H1 (cell line): ENCODE measurements at regions not wholly inside any gene's neighbourhood (a gene's known extent, or its start where the extent isn't known, plus 50 kb on each side); places are given as distances from the start of the nearest gene placed in this dataset.

Source experiments
- CTCF ChIA-PET: fragments of 300-600 bp; sonication (Branson Sonifier 250); formaldehyde crosslinking; loops from one replicate; lab custom pipeline; 2021; ENCODE audit not compliant: partially characterized antibody; lab: Charles Lee
- POLR2A ChIA-PET: fragments of 300-600 bp; sonication (Branson Sonifier 250); formaldehyde crosslinking; loops from one replicate; lab custom pipeline; 2021; ENCODE audit warnings: inconsistent platforms; ENCODE audit not compliant: partially characterized antibody; lab: Charles Lee
- DNase-seq, 2 experiments: peaks; one replicate each; pipeline versions ENCODE4 v3.0.0 to v3.0.0-alpha.2; 2010 to 2022; ENCODE audit warnings: low spot score in 2 of 2, low read depth in 1 of 2, mixed read lengths in 1 of 2
- FAIRE-seq: peaks from 2 replicates; lab custom pipeline; 2011; peaks lifted over from hg19 to GRCh38; lab: Jason Lieb, UNC
- H2AFZ ChIP-seq: 2 replicates; pipeline ENCODE4 v1.8.1; 2012; ENCODE audit warnings: low read length, inconsistent platforms
- H2AK5ac ChIP-seq: 2 replicates; pipeline ENCODE4 v1.6.1; 2013; ENCODE audit warnings: low read depth, low read length
- H2BK120ac ChIP-seq: replicated peaks from 2 replicates; pipeline ENCODE3; 2013; ENCODE audit warnings: low read depth, low read length, inconsistent platforms
- H2BK12ac ChIP-seq: 2 replicates; pipeline ENCODE4 v1.6.1; 2013; ENCODE audit warnings: low read depth, low read length
- H2BK15ac ChIP-seq: 2 replicates; pipeline ENCODE4 v1.6.1; 2013; ENCODE audit warnings: low read length
- H2BK20ac ChIP-seq: 2 replicates; pipeline ENCODE4 v1.6.1; 2013; ENCODE audit warnings: low read length
- H2BK5ac ChIP-seq: 2 replicates; pipeline ENCODE4 v1.6.1; 2013; ENCODE audit warnings: low read depth, low read length
- H3K14ac ChIP-seq: 2 replicates; pipeline ENCODE4 v1.6.1; 2013; ENCODE audit warnings: inconsistent platforms; ENCODE audit not compliant: insufficient read length
- H3K18ac ChIP-seq: 2 replicates; pipeline ENCODE4 v1.6.1; 2013; ENCODE audit warnings: low read length; ENCODE audit errors: extremely low read depth
- H3K23ac ChIP-seq: 2 replicates; pipeline ENCODE4 v1.6.1; 2013; ENCODE audit warnings: inconsistent platforms; ENCODE audit not compliant: insufficient read length
- H3K23me2 ChIP-seq: 2 replicates; pipeline ENCODE4 v1.6.1; 2013; ENCODE audit warnings: low read depth, low read length
- H3K27ac ChIP-seq: 2 replicates; pipeline ENCODE4 v1.6.1; 2011; ENCODE audit warnings: low read depth, low read length, inconsistent platforms
- H3K27me3 ChIP-seq, 4 experiments: replicated peaks in 1 of 4; 1 replicate in 1 of 4; 2 replicates in 3 of 4; pipeline versions ENCODE4 v1.6.1 to v1.8.1; 2011 to 2013; ENCODE audit warnings: low read length in 3 of 4, mild to moderate bottlenecking in 3 of 4, inconsistent platforms in 2 of 4, mixed read lengths in 2 of 4, moderate library complexity in 1 of 4; ENCODE audit not compliant: control insufficient read depth in 3 of 4, insufficient read depth in 3 of 4; ENCODE audit errors: extremely low read depth in 1 of 4
- H3K36me3 ChIP-seq, 4 experiments: 2 replicates each; pipeline versions ENCODE4 v1.6.1 to v1.8.1; 2011 to 2013; ENCODE audit warnings: mild to moderate bottlenecking in 4 of 4, low read length in 3 of 4, moderate library complexity in 2 of 4, control low read depth in 1 of 4, inconsistent platforms in 1 of 4; ENCODE audit not compliant: insufficient read depth in 4 of 4, control insufficient read depth in 2 of 4
- H3K4ac ChIP-seq: replicated peaks from 2 replicates; pipeline ENCODE3; 2013; ENCODE audit warnings: low read length, low read depth, mixed read lengths, inconsistent platforms; ENCODE audit not compliant: insufficient read length
- H3K4me1 ChIP-seq, 4 experiments: replicated peaks in 1 of 4; 1 replicate in 1 of 4; 2 replicates in 3 of 4; pipeline versions ENCODE4 v1.6.1 to v1.8.1; 2011 to 2013; ENCODE audit warnings: low read length in 3 of 4, inconsistent platforms in 2 of 4, mixed read lengths in 1 of 4; ENCODE audit not compliant: insufficient read depth in 4 of 4, control insufficient read depth in 3 of 4
- H3K4me2 ChIP-seq, 2 experiments: 2 replicates each; pipeline versions ENCODE4 v1.6.1 to v1.8.1; 2011 to 2013; ENCODE audit warnings: low read depth in 2 of 2, low read length in 2 of 2, control low read depth in 1 of 2, inconsistent platforms in 1 of 2, mild to moderate bottlenecking in 1 of 2; ENCODE audit not compliant: insufficient read depth in 1 of 2
- H3K4me3 ChIP-seq, 4 experiments: fragments of 200-600, 300-600 bp in 1 of 4; sonication (generic), shearing (Covaris generic), sonication (Bioruptor Twin) in 1 of 4; 2 replicates each; pipeline versions ENCODE4 v1.5.1 to v1.8.1; 2011 to 2016; ENCODE audit warnings: low read length in 4 of 4, low read depth in 3 of 4, control low read depth in 2 of 4, inconsistent platforms in 2 of 4, mild to moderate bottlenecking in 2 of 4, mixed read lengths in 1 of 4, moderate library complexity in 1 of 4; ENCODE audit not compliant: insufficient read depth in 2 of 4; ENCODE audit errors: extremely low read depth in 1 of 4
- H3K56ac ChIP-seq: replicated peaks from 2 replicates; pipeline ENCODE3; 2013; ENCODE audit warnings: low read depth, mild to moderate bottlenecking, mixed read lengths, low read length, inconsistent platforms; ENCODE audit not compliant: insufficient read length
- H3K79me1 ChIP-seq: 2 replicates; pipeline ENCODE4 v1.6.1; 2013; ENCODE audit warnings: low read depth, low read length, control low read depth
- H3K79me2 ChIP-seq, 2 experiments: 2 replicates each; pipeline versions ENCODE4 v1.6.1 to v1.8.1; 2012 to 2013; ENCODE audit warnings: low read length in 2 of 2, mild to moderate bottlenecking in 2 of 2, inconsistent platforms in 1 of 2; ENCODE audit not compliant: insufficient read depth in 2 of 2, control insufficient read depth in 1 of 2
- H3K9ac ChIP-seq, 4 experiments: replicated peaks in 1 of 4; 1 replicate in 1 of 4; 2 replicates in 3 of 4; pipeline versions ENCODE4 v1.6.1 to v1.8.1; 2011 to 2013; ENCODE audit warnings: low read depth in 3 of 4, low read length in 3 of 4, control low read depth in 2 of 4, mild to moderate bottlenecking in 2 of 4, moderate library complexity in 2 of 4, inconsistent platforms in 1 of 4; ENCODE audit errors: extremely low read depth in 1 of 4
- H3K9me3 ChIP-seq, 2 experiments: 2 replicates each; pipeline versions ENCODE4 v1.6.1 to v1.8.1; 2012 to 2013; ENCODE audit warnings: mild to moderate bottlenecking in 2 of 2, moderate library complexity in 2 of 2, control low read depth in 1 of 2, inconsistent platforms in 1 of 2, low read depth in 1 of 2, low read length in 1 of 2, mixed read lengths in 1 of 2; ENCODE audit not compliant: insufficient read depth in 2 of 2
- H4K20me1 ChIP-seq, 2 experiments: replicated peaks in 1 of 2; 2 replicates each; pipeline versions ENCODE3 to v1.8.1; 2011 to 2013; ENCODE audit warnings: inconsistent platforms in 2 of 2, low read length in 2 of 2, mild to moderate bottlenecking in 1 of 2; ENCODE audit not compliant: insufficient read depth in 2 of 2, control insufficient read depth in 1 of 2
- H4K5ac ChIP-seq: 2 replicates; pipeline ENCODE4 v1.6.1; 2013; ENCODE audit warnings: low read length, low read depth, mixed read lengths, inconsistent platforms; ENCODE audit not compliant: insufficient read length
- H4K8ac ChIP-seq: 2 replicates; pipeline ENCODE4 v1.8.0; 2013; ENCODE audit warnings: mild to moderate bottlenecking, moderate library complexity, low read length, inconsistent platforms; ENCODE audit not compliant: insufficient read depth; ENCODE audit errors: extremely low read depth
- H4K91ac ChIP-seq: replicated peaks from 2 replicates; pipeline ENCODE3; 2013; ENCODE audit warnings: low read length, mixed read lengths, inconsistent platforms; ENCODE audit not compliant: insufficient read length
- CBX8 ChIP-seq: fragments of 300-800, 300-1000 bp; sonication (generic); IDR thresholded peaks from 2 replicates; pipeline ENCODE4 v1.7.1; 2016; ENCODE audit warnings: low read depth, low read length, borderline replicate concordance
- JUND ChIP-seq: IDR thresholded peaks from 2 replicates; pipeline ENCODE4 v1.6.1; 2011; ENCODE audit warnings: mild to moderate bottlenecking, improper control_type of control experiment, low read length
- KDM5A ChIP-seq: fragments of 200-600 bp; IDR thresholded peaks from 2 replicates; pipeline ENCODE4 v1.7.1; 2012; ENCODE audit warnings: mild to moderate bottlenecking, low read length, inconsistent platforms, mixed read lengths
- NANOG ChIP-seq: IDR thresholded peaks from 2 replicates; pipeline ENCODE4 v1.6.1; 2011; ENCODE audit warnings: low read length, low read depth, mild to moderate bottlenecking, inconsistent platforms; ENCODE audit not compliant: insufficient read depth, poor library complexity, severe bottlenecking
- SIRT6 ChIP-seq: IDR thresholded peaks from one replicate; pipeline ENCODE4 v1.7.1; 2012; ENCODE audit warnings: low read length, inconsistent platforms
- TAF1 ChIP-seq: IDR thresholded peaks from 2 replicates; pipeline ENCODE4 v1.6.1; 2011; ENCODE audit warnings: mild to moderate bottlenecking, low read depth, low read length
- ZNF274 ChIP-seq: IDR thresholded peaks from 2 replicates; pipeline ENCODE4 v1.7.0; 2012; ENCODE audit warnings: low read length, borderline replicate concordance; ENCODE audit errors: extremely low read depth
- WGBS, 2 experiments: shearing (Covaris generic) in 1 of 2; methylation state at CpG; one replicate each; pipeline versions ENCODE4 v1.1.6 to v1.1.7; 2013 to 2015; ENCODE audit warnings: low lambda C conversion rate in 2 of 2, mixed read lengths in 2 of 2, inconsistent platforms in 1 of 2, low coverage in 1 of 2, missing lambda C conversion rate in 1 of 2; ENCODE audit not compliant: insufficient replicate concordance in 2 of 2, insufficient coverage in 1 of 2, insufficient read length in 1 of 2; ENCODE audit errors: extremely low coverage in 1 of 2, missing lambda C conversion rate in 1 of 2; 5-methylcytosine and 5-hydroxymethylcytosine counted together

DNA sequence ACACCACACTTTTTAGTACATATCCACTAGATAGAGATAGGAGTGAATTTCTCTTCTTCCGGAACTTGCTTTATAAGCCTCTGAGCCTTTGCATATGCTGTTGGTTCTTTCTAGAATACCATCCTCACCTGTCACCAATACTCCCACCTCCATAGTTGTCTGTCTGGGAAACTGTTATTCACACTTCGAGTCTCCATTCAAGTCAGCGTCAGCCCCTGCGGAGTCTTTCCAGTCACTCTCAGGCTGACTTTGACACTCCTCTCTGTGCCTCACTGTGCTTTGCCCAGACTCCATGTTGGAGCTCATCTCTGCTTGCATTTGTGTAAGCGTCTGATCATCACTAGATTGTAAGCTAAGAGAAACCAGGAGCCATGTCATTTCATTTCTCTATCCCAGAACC, 66.5 kb upstream of the NRBF2 start:
- H3K4me2 ChIP-seq: no peak overlapping the region

More for the DNA sequence above, 66.5 kb upstream of the NRBF2 start:
- ChIA-PET CTCF (interaction anchor here (1.5 to 2.6 kb wide), 2 partner anchors 17 to 653 kb away, joined by 3 to 6 read pairs; no protein-coding TSS in a partner anchor), POLR2A (no interaction called here)
- H2AFZ ChIP-seq: no peak overlapping the region
- TF ChIP-seq SIRT6 (no peak), NANOG (no peak), CBX8 (no peak), TAF1 (no peak), JUND (no peak), ZNF274 (no peak), KDM5A (no peak)
- H3K4ac ChIP-seq: no peak overlapping the region
- DNase-seq: no peak
- H2BK5ac ChIP-seq: no peak overlapping the region
- no peaks in the 10 kb centered on the region for H3K36me3 ChIP-seq
- H3K4me3 ChIP-seq: no peak overlapping the region
- no peak overlapping the region for H3K23ac ChIP-seq
- H4K5ac ChIP-seq: no peak overlapping the region
- H2BK12ac ChIP-seq: no peak overlapping the region
- H3K18ac ChIP-seq: no peak overlapping the region
- no peak overlapping the region for H3K9ac ChIP-seq
- no peaks in the 10 kb centered on the region for H3K79me2 ChIP-seq
- no peak overlapping the region for H2AK5ac ChIP-seq
- no peak overlapping the region for H4K8ac ChIP-seq
- no peak overlapping the region for H2BK120ac ChIP-seq
- no peaks in the 10 kb centered on the region for H3K23me2 ChIP-seq
- no peak overlapping the region for H3K56ac ChIP-seq
- H4K91ac ChIP-seq: no peak overlapping the region
- H4K20me1 ChIP-seq: no peaks in the 10 kb centered on the region
- no peak overlapping the region for H2BK20ac ChIP-seq
- no peaks in the 10 kb centered on the region for H3K9me3 ChIP-seq
- H3K4me1 ChIP-seq: peaks cover 0 to 2% (median 0%) of the 10 kb centered on the region in 4 experiments; a peak in 1 of 7 replicates
- no peak overlapping the region for H2BK15ac ChIP-seq
- 90% methylated on average over 5 of the region's 5 CpGs; no CpG with 5 or more reads in 1 of the 2 experiments for WGBS, 2 experiments
- H3K14ac ChIP-seq: no peak overlapping the region
- no peaks in the 10 kb centered on the region for H3K79me1 ChIP-seq
- H3K27ac ChIP-seq: no peak overlapping the region
- no peaks in the 10 kb centered on the region for H3K27me3 ChIP-seq
- FAIRE-seq: no peak
